NCI-H524 treated with DMSO at 0.1 percent for 48 hours (cell line): ENCODE measurements at regions not wholly inside any gene's neighbourhood (a gene's known extent, or its start where the extent isn't known, plus 50 kb on each side); places are given as distances from the start of the nearest gene placed in this dataset.

ENCODE experiments used
- DNase-seq: peaks from one replicate; lab custom pipeline; 2025; lab: John Stamatoyannopoulos, UW

GRCh38 chr1:103854279-103854678 lies 104.6 kb downstream of the AMY1C start:
- no peak for DNase-seq

- no peak for DNase-seq
Observed at GRCh38 chr1:103859721-103860120, 110.0 kb downstream of the AMY1C start.

DNA sequence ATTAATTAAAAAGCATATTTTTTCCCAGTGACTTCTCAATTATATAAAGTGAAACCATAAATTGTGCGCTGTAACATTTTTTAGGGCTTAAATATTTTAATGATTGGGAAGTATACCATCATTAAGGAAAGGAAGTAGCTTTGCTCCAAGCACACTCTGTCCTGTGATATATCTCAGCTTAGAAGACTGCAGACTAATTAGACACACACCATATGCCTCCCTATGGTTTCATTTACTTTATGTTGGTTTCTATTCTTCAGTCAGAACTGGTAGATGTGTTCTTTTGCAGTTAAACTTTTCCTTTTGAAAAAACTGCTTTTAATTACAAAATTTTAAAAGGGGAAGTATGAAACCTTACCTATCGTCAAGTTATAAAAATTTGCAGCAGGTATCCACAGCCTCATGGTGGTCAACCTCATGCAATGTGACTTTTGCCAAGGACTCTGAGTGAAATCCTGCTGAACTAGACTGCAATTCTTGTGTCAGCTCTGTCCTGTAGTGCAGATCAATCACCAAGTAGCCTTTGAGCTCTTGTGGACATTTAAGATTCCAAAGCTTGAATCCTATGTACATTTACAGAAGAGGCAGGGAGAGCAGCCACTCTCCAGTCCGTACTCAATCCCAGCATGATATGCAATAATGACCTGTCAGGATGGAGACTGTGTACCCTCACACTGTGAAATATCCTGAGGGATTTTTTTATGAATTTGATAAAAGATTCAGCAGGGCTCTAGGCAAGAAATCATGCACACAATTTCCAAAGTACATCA lies 149.1 kb downstream of the AMY1C start:
- no peak for DNase-seq

GRCh38 chr1:103900005-103900404 lies 150.3 kb downstream of the AMY1C start:
- no peak for DNase-seq

- no peak for DNase-seq
Observed at GRCh38 chr1:103901072-103901471, 151.4 kb downstream of the AMY1C start.

- DNase-seq = no peak
Observed at GRCh38 chr1:103905363-103905762, 155.7 kb downstream of the AMY1C start.

DNA sequence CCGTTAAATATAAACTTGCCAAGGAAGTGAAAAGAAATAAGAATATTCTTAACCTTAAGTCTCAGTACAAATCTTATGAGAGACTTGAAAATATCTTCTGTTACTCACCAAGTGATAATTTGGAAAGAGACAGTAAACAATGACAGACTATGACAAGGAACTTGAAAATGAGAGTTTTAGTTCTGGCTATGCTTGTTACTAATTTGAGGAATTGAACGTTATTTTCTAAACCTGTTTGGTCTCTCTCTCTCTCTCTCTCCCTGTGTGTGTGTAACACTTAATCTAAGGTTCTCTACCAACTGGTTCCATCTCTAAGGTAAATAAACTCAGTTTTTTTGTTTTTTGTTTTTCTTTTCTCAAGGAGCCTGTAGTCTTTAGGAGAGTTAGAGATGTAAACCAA lies 161.8 kb downstream of the AMY1C start:
- DNase-seq = no peak

- no peak for DNase-seq
Observed at GRCh38 chr1:103917795-103918194, 168.1 kb downstream of the AMY1C start.

- DNase-seq = no peak
Observed at GRCh38 chr1:103931891-103932290, 182.2 kb downstream of the AMY1C start.

DNA sequence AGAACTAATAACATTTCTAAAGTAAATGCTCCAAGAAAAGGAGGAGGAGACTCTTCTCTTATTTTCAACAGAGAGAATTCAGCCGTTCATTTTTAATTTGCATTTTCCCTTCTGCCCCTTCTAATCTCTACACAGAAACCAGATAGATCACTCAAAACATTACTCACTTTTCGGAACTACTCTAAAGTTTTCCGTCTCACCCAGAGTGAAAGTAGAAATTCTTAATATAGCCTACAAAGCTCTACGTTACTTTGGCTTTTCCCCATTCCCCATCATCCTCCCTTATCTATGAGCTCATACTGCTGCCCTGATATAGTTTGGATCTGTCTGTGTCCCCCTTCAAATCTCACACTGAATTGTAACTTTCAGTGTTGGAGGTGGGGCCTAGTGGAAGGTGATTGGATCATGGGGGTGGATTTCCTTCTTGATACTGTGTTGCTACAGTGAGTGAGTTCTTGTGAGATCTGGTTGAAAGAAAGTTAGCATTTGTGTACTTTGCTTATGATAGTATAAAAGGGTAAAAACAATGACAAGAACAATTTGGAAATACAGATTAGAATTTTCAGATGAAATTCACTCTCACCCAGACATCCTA lies 188.2 kb downstream of the AMY1C start:
- DNase-seq = no peak

GRCh38 chr1:103941086-103941485 lies 191.4 kb downstream of the AMY1C start:
- DNase-seq = no peak

DNA sequence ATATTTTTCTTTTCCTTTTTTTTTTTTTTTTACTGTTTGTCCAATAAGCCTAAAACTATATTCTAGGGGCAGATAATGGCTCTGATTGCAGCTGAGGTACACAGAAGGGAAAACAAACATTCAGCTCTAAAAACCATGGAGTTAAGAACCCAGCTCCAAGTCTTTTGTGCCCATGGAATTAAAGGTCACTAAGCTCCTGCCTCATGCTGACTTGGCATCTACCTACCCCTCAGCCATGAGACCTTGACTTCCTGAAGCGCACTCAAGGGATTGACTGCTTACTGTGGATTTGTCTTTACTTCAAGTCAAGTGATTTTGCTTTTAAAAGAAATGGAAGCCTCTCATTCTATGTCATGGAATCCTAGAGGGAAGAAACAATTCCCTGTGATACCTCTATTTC lies 192.3 kb downstream of the AMY1C start:
- no peak for DNase-seq

- no peak for DNase-seq
Observed at GRCh38 chr1:103945774-103946173, 196.1 kb downstream of the AMY1C start.

- no peak for DNase-seq
Observed at GRCh38 chr1:103948526-103948925, 198.8 kb downstream of the AMY1C start.

- no peak for DNase-seq
Observed at GRCh38 chr1:103949779-103950178, 200.1 kb downstream of the AMY1C start.

GRCh38 chr1:103953386-103953785 lies 203.7 kb downstream of the AMY1C start:
- DNase-seq = no peak

- no peak for DNase-seq
Observed at GRCh38 chr1:103958699-103959098, 209.0 kb downstream of the AMY1C start.

DNA sequence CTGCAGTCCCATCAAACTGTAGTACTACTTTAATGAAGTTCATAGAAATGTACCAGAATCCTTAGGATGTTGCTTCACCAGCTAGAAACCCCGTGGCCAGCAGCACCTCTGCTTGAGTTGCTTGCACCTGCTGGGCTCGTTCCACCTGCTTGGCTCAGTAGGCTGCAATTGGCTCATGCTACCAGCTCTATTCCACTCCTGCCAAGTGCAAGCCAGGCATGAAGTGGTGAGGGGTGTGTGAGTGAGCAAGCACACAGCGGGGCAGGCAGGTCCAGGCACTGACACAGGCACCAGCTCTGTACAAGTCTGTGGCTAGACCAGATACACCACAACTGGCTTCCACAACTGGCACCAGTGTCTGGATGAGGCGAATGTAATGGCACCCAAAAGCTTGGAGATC lies 209.9 kb downstream of the AMY1C start:
- DNase-seq = no peak

DNA sequence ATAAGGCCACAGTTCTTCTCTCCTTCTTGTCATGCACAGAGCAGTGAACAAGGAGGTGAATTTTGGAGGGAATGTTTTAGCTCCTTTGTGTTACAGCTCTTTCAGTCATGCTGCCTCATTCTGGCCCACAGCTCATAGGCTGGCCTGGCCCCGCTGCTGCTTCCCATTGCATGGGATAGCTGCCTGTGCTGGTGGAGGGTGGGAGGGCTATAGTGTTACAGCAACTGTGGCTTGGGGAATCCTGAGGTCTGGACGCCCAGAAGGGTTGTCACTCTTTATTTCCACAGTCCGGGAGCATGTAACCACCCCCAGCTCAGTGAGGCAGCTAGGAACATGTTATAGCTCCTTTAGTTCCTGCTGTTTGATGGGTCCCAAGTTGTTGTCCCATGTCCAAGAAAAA lies 210.3 kb downstream of the AMY1C start:
- DNase-seq = no peak

- DNase-seq = no peak
Observed at GRCh38 chr1:103960710-103961109, 211.0 kb downstream of the AMY1C start.

GRCh38 chr1:103986792-103987191 lies 237.1 kb downstream of the AMY1C start:
- DNase-seq = no peak

DNA sequence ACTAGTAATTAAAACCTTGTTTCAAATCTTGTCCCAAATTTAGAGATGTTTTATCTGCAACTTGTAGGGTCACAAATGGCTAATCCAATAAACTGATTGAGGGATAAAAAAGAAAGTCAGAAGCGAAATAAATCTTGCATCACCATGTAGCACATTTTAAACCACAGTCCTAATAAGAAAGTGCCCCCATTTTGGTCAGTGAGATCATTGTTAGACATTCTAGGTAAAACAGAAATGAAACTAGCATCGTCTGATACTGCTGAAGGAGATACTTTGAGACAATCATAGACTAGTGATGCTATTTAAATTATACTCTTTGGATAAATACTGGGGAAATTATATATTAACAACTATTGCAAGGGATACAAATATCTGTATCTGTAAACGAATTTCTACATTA lies 247.9 kb downstream of the AMY1C start:
- no peak for DNase-seq

DNA sequence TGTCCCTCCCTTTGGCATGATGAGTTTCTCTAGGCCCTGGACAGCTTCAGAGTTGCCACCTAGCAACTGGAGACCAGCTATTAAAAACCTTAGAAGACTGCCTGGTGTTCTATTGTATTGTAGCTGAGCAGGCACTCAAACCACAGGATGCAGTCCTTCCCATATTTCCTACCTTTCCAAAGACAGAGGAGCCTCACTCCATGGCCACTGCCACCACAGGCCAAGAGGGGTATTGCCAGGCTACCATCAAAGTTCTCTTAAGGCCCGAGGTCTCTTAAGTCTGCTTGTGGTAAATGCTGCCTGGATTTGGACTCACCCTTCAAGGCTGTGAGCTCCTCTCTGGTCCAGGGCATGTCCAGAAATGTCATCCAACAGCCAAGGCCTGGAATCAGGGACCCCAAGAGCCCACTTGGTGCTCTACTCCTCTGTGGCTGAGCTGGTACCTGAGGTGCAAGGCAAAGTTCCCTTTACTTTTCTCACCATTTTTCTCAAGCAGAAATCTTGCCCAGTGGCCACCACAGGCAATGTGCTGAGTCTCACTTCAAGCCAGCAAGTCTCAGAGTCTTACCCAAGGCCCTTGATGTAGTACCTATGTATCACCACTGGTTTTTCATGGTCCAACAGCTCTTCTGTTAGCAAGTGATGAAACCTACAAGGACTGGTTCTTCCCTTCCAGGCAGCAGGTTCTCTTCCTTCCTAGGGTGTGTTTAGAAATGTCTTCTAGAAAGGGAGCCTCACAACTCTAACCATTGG lies 269.4 kb downstream of the AMY1C start:
- DNase-seq = no peak
